WERI-Rb-1 (cell line): ENCODE measurements at regions not wholly inside any gene's neighbourhood (a gene's known extent, or its start where the extent isn't known, plus 50 kb on each side); places are given as distances from the start of the nearest gene placed in this dataset.

Experiments
- DNase-seq: peaks from one replicate; pipeline ENCODE4 v3.0.0-alpha.2; 2020
- H3K27ac ChIP-seq: fragments of 250-450 bp; sonication (Bioruptor Pico); 2 replicates; pipeline ENCODE4 v1.5.1; 2020; ENCODE audit warnings: mild to moderate bottlenecking, moderate library complexity
- H3K27me3 ChIP-seq: fragments of 250-450 bp; sonication (Bioruptor Pico); 2 replicates; pipeline ENCODE4 v1.5.1; 2021; ENCODE audit warnings: mild to moderate bottlenecking, low read depth, moderate library complexity; ENCODE audit not compliant: insufficient read depth, severe bottlenecking
- H3K36me3 ChIP-seq: fragments of 250-450 bp; sonication (Bioruptor Pico); 2 replicates; pipeline ENCODE4 v1.5.1; 2020; ENCODE audit warnings: mild to moderate bottlenecking, moderate library complexity
- H3K4me3 ChIP-seq: 2 replicates; pipeline ENCODE4 v1.5.1; 2011; ENCODE audit warnings: low read depth, mild to moderate bottlenecking, control low read depth, low read length
- H3K9me3 ChIP-seq: fragments of 250-450 bp; sonication (Bioruptor Pico); 2 replicates; pipeline ENCODE4 v1.5.1; 2021; ENCODE audit warnings: mild to moderate bottlenecking, moderate library complexity; ENCODE audit not compliant: severe bottlenecking
- CTCF ChIP-seq: IDR thresholded peaks from 2 replicates; pipeline ENCODE4 v1.5.1; 2011; ENCODE audit warnings: low read depth, mild to moderate bottlenecking, control low read depth, inconsistent platforms, low read length

- H3K4me3 ChIP-seq, result no peak overlapping the region
- no peak for DNase-seq
- H3K36me3 ChIP-seq, result no peaks in the 10 kb centered on the region
- peaks cover 4% of the 10 kb centered on the region for H3K27me3 ChIP-seq
- no peaks in the 10 kb centered on the region for H3K9me3 ChIP-seq
- TF ChIP-seq CTCF, result no peak
- H3K27ac ChIP-seq, result no peak overlapping the region
Observed at GRCh38 chr7:23955145-23955544, 245.1 kb downstream of the STK31 start.

- H3K9me3 ChIP-seq, result no peaks in the 10 kb centered on the region
- no peak for DNase-seq
- TF ChIP-seq CTCF, result no peak
- no peaks in the 10 kb centered on the region for H3K36me3 ChIP-seq
- peaks cover 5% of the 10 kb centered on the region for H3K27me3 ChIP-seq
- H3K27ac ChIP-seq, result no peak overlapping the region
- H3K4me3 ChIP-seq, result no peak overlapping the region
Observed at GRCh38 chr7:23955600-23956149, 245.7 kb downstream of the STK31 start.

- DNase-seq, result no peak
Observed at GRCh38 chr7:23956772-23957576, 247.0 kb downstream of the STK31 start.

GRCh38 chr7:23959821-23960220 lies 249.8 kb downstream of the STK31 start:
- DNase-seq, result no peak
- H3K27ac ChIP-seq, result no peak overlapping the region
- H3K27me3 ChIP-seq, result peaks cover 5% of the 10 kb centered on the region
- H3K9me3 ChIP-seq, result no peaks in the 10 kb centered on the region
- no peak overlapping the region for H3K4me3 ChIP-seq
- TF ChIP-seq CTCF, result no peak
- no peaks in the 10 kb centered on the region for H3K36me3 ChIP-seq

More at GRCh38 chr7:23956772-23957576, 247.0 kb downstream of the STK31 start:
- Histone ChIP-seq H3K9me3 (no peaks in the 10 kb centered on the region), H3K36me3 (no peaks in the 10 kb centered on the region), H3K4me3 (no peak overlapping the region), H3K27ac (no peak overlapping the region), H3K27me3 (peaks cover 5% of the 10 kb centered on the region)
- TF ChIP-seq CTCF, result no peak

GRCh38 chr7:23960361-23960760 lies 250.3 kb downstream of the STK31 start:
- H3K4me3 ChIP-seq, result no peak overlapping the region
- H3K9me3 ChIP-seq, result no peaks in the 10 kb centered on the region
- no peaks in the 10 kb centered on the region for H3K36me3 ChIP-seq
- no peak for DNase-seq
- H3K27me3 ChIP-seq, result peaks cover 5% of the 10 kb centered on the region
- no peak overlapping the region for H3K27ac ChIP-seq
- TF ChIP-seq CTCF, result no peak
